GM11168 (cell line): ENCODE measurements at regions not wholly inside any gene's neighbourhood (a gene's known extent, or its start where the extent isn't known, plus 50 kb on each side); places are given as distances from the start of the nearest gene placed in this dataset.
"Not testable (repeated sequence)": the region's sequence is repeated elsewhere in the genome, so short reads cannot be mapped to it uniquely, and the experiment has no call there.

Source experiments
- in situ Hi-C: fragments of 300-500 bp; cut with MboI; formaldehyde crosslinking; loops from one replicate; pipeline ENCODE4 v1.12.0; 2022; ENCODE audit warnings: low sequenced_read_pairs; ENCODE audit not compliant: unreplicated experiment

DNA sequence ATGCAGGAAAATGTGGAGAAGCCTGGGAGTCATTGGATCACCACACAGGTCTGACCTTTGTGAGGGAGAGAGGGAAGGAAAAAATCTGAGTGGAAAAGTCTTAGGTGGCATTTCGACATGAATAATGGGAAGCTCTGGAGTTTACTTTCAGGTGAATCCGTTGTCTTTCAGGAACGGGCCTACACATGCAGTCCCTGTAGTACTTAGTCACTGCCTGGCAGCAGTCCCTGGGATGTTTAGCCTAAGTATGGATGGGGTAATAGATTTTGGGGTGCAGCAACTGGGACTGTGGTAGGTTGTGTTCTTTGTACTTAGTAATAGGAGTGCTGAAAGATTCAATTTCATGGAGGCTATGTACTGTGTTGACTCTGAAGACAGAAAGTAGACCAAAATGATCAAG lies 227.5 kb upstream of the EPHA3 start:
- in situ Hi-C loops = no loop called here

DNA sequence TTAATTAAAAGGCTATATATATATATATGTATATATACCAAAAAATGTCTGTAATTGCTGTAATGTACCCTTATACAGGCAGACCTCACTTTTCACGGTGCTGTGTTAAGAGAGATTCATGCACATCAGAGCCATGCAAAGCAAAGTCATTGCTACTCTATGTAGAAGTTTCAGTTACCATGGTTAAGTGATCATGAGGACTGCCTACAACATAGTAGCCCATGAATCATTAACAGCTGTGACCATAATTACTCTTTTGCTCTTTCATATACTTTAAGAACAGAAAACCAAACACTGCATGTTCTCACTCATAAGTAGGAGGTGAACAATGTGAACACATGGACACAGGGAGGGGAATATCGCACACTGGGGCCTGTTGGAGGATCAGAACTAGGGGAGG lies 225.3 kb upstream of the EPHA3 start:
- in situ Hi-C loops = no loop called here

DNA sequence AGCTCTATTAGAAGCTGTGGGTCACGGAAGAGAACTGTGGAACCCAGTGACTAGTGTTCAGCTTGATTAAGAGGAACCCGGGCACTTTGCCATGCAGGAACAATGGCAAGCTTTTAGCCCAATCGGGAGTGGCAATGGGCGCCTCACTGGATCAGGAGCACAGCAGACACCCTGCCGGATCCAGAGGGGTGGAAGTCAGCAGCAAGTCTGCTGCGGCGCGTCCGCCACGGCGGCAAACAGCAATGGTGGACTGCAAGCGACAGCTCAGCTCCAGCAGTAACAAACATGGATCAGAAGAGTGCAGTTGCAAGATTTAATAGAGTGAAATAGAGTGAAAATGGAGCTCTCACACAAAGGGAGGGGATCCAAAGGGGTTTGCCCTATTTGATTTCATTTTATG lies 220.8 kb upstream of the EPHA3 start:
- in situ Hi-C loops = not testable (repeated sequence)

DNA sequence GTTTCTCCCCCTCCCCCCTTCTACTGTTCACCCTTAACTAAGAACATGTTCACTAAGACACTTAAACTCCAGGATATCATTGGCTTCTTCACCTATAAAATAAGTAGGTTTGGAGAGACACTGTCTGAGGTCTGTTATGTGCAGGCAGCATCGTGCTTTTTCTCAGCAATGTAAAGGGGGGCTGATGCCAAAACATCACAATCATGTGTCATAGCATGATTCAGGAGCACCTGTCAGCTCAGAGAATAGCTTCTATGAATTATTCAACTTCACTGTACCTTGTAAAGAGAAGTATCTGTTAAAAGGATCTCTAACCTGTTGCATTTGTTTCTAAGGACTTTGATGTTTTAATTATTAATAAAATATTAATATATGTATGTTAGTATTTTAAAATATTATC lies 211.4 kb upstream of the EPHA3 start:
- in situ Hi-C loops = no loop called here

DNA sequence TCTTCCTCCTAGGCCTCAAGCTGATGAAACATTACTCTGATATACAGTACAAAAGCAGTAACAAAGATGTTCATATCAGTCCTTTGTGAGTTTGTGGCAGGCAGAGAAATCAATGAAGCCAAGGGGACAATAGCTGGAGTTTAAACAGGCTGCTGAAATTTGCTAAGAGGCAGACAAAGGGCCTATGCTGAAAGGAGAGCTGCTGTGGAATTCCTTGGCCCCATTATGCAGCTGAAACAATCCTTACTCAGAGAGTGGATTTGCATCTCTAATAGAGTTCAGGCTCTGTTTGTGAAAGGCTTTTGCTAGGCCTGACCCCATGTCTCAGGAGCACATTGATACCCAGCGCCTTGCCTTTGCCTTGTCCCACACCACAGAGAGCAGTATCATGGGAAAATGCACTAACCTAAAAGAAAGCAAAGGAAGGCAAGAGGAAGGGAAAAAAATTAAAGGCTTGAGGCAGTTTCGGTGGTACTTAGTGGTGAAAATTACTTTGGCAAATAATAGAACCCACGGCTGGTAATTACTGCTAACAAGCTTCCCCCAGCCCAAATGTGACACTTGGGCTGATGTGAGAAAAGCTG lies 195.0 kb upstream of the EPHA3 start:
- in situ Hi-C loops = no loop called here

GRCh38 chr3:88918841-88919240 lies 188.6 kb upstream of the EPHA3 start:
- in situ Hi-C loops = no loop called here

GRCh38 chr3:88921986-88922385 lies 185.4 kb upstream of the EPHA3 start:
- in situ Hi-C loops = no loop called here

DNA sequence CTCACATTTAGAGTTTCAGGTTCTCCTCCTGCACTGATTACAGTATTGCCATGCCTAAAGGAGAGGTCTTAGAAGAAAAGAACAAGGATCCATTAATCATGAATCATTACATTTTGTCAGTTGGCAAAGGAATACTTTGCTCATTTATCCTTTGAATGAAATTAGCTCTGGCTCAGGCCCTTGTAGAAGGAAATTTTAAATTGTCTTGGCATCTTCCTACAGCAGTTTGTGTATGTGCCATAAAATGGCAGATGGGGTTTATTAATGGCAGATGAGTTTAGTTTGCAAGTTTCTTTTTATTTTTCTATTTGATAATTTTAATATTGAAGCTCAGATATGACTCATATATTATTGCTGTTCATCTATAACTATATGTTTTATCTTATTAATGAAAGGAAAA lies 181.2 kb upstream of the EPHA3 start:
- in situ Hi-C loops = no loop called here

DNA sequence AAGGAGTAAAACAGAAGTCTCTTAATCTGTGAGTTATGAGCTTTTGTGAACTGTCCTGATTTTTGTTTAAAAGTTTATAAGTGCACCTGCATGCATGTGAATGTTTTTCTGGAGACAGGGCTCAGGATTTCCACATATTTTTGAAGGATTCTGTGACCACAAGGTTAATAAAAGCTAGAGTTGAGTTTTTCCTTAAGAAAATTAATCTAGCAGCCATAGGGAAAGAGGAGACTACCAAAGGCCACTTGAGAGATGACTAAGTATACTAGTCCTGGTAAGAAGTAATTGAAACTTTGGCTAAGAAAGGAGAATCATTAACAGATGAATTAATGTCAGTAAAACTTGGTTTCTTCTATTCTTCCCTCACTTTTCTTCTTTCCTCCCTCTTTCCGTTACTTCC lies 176.8 kb upstream of the EPHA3 start:
- in situ Hi-C loops = no loop called here

DNA sequence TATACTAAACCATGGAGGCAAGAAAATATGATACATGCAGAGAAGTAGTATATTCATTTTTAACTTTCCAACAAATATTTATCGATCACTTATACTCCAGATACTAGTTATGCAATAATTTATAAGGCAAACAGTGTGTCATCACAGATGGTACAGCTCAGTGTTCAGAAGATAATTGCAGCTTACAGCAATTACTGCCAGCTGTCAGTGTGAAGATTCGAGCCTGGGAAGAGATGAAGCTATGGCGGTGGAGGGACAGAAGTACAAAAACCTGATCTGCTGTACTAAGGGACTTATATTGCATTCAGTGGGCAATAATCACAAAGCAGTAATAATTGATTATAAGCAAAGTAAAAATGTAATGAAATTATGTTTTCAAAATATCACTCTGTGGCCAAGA lies 170.6 kb upstream of the EPHA3 start:
- in situ Hi-C loops = no loop called here

DNA sequence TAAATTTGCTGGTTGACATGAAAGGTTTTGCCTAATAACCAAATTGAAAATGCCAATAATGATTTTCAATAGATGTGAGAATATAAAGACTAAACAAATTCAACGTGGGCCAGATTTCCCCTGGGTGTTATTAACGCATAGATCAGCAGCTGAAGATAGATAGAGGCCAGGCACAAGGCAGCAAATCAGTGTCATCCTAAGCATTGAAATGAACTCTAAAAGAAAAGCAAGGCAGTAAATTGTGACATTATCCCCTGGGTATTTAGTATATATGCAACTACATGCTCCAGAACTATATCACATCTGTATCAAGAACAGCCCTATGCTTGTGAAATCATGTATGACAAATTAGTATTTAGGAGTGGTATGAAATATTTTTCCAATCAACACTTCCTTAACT lies 167.1 kb upstream of the EPHA3 start:
- in situ Hi-C loops = no loop called here

DNA sequence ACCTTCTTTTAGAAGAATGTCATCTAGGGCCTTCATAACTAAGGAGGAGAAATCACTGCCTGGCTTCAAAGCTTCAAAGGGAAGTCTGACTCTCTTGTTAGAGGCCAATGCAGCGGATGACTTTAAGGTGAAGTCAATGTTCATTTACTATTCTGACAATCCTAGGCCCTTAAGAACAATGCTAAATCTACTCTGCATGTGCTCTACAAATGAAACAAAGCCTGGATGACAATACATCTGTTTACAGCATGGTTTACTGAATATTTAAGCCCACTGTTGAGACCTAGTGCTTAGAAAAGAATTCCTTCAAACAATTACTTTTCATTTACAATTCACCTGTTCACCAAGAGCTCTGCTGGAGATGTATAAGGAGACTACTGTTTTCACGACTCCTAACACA lies 160.4 kb upstream of the EPHA3 start:
- in situ Hi-C loops = no loop called here

- in situ Hi-C loops = no loop called here
These were observed 152.6 kb upstream of the EPHA3 start for GRCh38 chr3:88954853-88955252.

DNA sequence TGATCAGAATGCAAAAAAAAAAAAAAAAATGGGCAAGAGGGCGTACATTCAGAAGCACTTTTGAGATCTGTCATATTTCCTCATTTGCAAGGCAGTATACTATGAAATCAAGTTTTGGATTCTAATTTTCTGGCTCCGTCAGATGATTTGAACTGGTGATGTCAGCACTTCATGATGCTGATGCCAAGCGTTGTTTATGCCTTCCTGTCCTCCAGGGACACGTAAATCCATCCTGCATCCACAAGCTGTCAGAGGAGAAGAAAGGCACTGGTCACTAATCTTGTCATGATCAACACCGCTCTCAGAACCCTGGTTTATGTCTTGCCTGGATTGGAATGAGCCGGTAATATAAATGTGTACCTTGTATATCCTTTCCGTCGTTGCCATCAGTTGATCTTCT lies 152.1 kb upstream of the EPHA3 start:
- in situ Hi-C loops = no loop called here

GRCh38 chr3:88957711-88958439 lies 149.5 kb upstream of the EPHA3 start:
- in situ Hi-C loops = no loop called here

DNA sequence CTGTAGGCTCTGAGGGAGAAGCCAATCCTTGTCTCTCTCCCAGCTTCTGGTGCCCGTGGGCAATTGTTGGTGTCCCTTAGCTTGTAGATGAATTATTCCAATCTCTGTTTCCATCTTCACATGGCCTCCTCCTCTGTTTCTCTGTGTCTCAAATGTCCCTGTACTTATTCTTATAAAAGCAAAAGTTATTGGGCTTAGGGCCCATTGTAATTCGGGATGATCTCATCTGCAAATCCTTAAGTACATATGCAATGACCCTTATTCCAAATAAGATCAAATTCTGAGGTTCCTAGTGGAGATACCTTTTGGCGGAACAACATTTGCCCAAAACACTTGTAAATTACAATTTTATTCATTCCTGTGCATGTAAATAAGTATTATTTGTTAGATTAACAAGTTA lies 147.4 kb upstream of the EPHA3 start:
- in situ Hi-C loops = no loop called here

DNA sequence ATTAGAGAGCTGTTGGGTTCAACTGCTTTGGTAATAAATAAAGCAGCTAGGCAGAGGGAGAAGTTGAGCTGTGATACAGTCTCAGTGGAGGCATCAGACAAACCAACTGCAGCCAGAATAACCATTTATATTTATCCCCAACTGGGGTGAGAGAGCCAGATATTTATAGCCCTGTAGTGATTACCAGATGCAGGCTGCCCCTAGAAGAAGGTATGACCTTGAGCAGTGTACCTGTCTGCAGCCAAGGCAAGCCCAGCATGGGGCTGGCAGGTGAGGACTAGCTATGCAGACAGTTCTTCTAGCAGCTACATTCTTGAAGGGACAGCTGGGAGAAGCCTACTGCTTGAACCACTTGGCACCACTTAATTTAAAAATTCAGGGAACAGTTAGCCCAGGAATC lies 144.4 kb upstream of the EPHA3 start:
- in situ Hi-C loops = no loop called here

DNA sequence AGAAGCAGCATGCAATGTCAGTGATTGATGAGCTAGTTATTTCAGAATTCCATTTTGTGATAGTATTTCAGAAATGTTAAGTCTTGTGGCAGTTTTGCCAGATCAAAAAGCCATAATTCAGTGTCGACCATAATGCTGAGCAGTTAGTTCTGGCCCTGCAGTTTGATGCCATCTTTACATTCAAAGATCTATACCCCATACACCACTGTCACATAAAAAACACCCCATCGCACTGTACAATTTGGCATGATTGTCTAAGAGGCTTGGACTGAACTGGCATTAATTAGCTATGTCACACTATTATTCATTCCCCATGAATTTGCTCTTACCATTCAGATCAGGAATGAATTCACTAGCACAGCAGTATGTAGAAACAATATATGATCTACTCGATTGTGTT lies 127.7 kb upstream of the EPHA3 start:
- in situ Hi-C loops = no loop called here

DNA sequence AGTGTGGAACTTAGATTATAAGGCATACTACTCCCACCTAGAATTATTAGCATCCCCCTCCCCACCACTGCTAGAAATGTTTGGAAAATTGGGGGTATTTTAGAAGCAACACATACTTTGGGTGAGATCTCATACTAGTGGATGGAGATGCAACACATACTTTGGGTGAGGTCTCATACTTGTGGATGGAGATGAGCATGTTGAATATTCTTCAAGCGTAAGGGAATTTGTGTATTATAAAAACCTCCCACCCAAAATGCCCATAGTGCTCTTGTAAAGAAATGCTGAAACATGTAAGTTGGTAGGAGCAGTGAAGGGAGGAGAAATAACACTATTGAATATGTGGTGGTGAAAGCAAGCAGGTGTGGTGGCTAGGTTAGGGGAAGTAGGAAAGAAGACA lies 124.0 kb upstream of the EPHA3 start:
- in situ Hi-C loops = no loop called here

GRCh38 chr3:88984256-88984655 lies 123.2 kb upstream of the EPHA3 start:
- in situ Hi-C loops = no loop called here

GRCh38 chr3:88984832-88985231 lies 122.6 kb upstream of the EPHA3 start:
- in situ Hi-C loops = no loop called here

- in situ Hi-C loops = no loop called here
These were observed 121.9 kb upstream of the EPHA3 start for GRCh38 chr3:88985491-88985890.
